SK-N-SH treated with all-trans-retinoic acid at 6 μM for 48 hours (cell line): ENCODE measurements at regions not wholly inside any gene's neighbourhood (a gene's known extent, or its start where the extent isn't known, plus 50 kb on each side); places are given as distances from the start of the nearest gene placed in this dataset.

Experiments used
- ARNTL ChIP-seq: fragments of 450-650 bp; formaldehyde crosslinking; IDR thresholded peaks from 2 replicates; pipeline ENCODE4 v1.5.0; 2020; ENCODE audit warnings: low read depth, mild to moderate bottlenecking, moderate library complexity, borderline replicate concordance
- BACH2 ChIP-seq: fragments of 250-450 bp; sonication (Bioruptor Pico); IDR thresholded peaks from 2 replicates; pipeline ENCODE4 v1.9.0; 2021; ENCODE audit warnings: mild to moderate bottlenecking, borderline replicate concordance
- ESRRG ChIP-seq: fragments of 250-450 bp; sonication (Bioruptor Pico); IDR thresholded peaks from 2 replicates; pipeline ENCODE4 v1.6.1; 2021; ENCODE audit warnings: mild to moderate bottlenecking
- ISL1 ChIP-seq: fragments of 250-450 bp; sonication (Bioruptor Pico); IDR thresholded peaks from 2 replicates; pipeline ENCODE4 v2.1.2; 2022; ENCODE audit warnings: mild to moderate bottlenecking, moderate library complexity
- RARB ChIP-seq: fragments of 250-450 bp; sonication (Bioruptor Pico); IDR thresholded peaks from 2 replicates; pipeline ENCODE4 v1.8.0; 2021; ENCODE audit warnings: mild to moderate bottlenecking, moderate library complexity
- ZFP30 ChIP-seq: fragments of 450-650 bp; formaldehyde crosslinking; IDR thresholded peaks from 2 replicates; pipeline ENCODE4 v1.5.0; 2022; ENCODE audit warnings: mild to moderate bottlenecking, moderate library complexity
- ZNF70 ChIP-seq: fragments of 450-650 bp; formaldehyde crosslinking; IDR thresholded peaks from 2 replicates; pipeline ENCODE4 v1.5.0; 2020; ENCODE audit warnings: mild to moderate bottlenecking, moderate library complexity
- TF ChIP-seq, protein P1 (sequence below): fragments of 250-450 bp; sonication (Bioruptor Pico); IDR thresholded peaks from 2 replicates; pipeline ENCODE4 v1.8.0; 2020; ENCODE audit warnings: mild to moderate bottlenecking, moderate library complexity, borderline replicate concordance
- TF ChIP-seq, protein P2 (sequence below): fragments of 250-450 bp; sonication (Bioruptor Pico); IDR thresholded peaks from 2 replicates; pipeline ENCODE4 v1.5.1; 2020; ENCODE audit warnings: low read depth, mild to moderate bottlenecking, moderate library complexity

DNA sequence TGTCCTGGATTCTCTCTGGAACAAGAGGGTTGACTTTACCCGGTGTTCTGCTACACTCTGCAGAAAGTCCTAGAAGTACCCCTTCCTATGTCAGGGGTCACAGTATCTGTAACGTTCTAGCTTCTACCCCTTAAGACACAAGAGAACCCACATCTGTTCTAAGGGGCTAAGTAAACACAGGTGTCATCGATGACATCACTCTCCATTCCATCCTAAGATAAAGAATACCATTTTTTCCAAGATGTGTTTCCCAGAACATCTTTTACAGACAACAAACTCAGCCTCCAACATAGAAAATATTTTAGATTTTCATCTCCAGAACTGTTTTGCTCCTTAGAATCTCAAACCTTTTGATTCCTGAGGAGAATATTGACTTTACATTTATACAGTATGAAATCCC lies 239.1 kb downstream of the TRIB2 start:
- TF ChIP-seq, protein P1, sequence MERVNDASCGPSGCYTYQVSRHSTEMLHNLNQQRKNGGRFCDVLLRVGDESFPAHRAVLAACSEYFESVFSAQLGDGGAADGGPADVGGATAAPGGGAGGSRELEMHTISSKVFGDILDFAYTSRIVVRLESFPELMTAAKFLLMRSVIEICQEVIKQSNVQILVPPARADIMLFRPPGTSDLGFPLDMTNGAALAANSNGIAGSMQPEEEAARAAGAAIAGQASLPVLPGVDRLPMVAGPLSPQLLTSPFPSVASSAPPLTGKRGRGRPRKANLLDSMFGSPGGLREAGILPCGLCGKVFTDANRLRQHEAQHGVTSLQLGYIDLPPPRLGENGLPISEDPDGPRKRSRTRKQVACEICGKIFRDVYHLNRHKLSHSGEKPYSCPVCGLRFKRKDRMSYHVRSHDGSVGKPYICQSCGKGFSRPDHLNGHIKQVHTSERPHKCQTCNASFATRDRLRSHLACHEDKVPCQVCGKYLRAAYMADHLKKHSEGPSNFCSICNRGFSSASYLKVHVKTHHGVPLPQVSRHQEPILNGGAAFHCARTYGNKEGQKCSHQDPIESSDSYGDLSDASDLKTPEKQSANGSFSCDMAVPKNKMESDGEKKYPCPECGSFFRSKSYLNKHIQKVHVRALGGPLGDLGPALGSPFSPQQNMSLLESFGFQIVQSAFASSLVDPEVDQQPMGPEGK (CRISPR knock-in tag) = no peak
- TF ChIP-seq ISL1 (CRISPR knock-in tag) (no peak), ZFP30 (CRISPR knock-in tag) (no peak), ESRRG (CRISPR knock-in tag) (no peak), ARNTL (CRISPR knock-in tag) (no peak), RARB (CRISPR knock-in tag) (no peak), ZNF70 (CRISPR knock-in tag) (no peak), BACH2 (CRISPR knock-in tag) (no peak)
- TF ChIP-seq, protein P2, sequence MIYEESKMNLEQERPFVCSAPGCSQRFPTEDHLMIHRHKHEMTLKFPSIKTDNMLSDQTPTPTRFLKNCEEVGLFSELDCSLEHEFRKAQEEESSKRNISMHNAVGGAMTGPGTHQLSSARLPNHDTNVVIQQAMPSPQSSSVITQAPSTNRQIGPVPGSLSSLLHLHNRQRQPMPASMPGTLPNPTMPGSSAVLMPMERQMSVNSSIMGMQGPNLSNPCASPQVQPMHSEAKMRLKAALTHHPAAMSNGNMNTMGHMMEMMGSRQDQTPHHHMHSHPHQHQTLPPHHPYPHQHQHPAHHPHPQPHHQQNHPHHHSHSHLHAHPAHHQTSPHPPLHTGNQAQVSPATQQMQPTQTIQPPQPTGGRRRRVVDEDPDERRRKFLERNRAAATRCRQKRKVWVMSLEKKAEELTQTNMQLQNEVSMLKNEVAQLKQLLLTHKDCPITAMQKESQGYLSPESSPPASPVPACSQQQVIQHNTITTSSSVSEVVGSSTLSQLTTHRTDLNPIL = no peak
